Liver (tissue), 3 donors: ENCODE measurements at regions not wholly inside any gene's neighbourhood (a gene's known extent, or its start where the extent isn't known, plus 50 kb on each side); places are given as distances from the start of the nearest gene placed in this dataset.

Experiments used
- CTCF ChIP-seq: fragments of 150-350 bp; IDR thresholded peaks from 2 replicates; pipeline ENCODE4 v1.5.1; 2017; ENCODE audit warnings: improper control_type of control experiment, low read depth, low read length; ENCODE audit not compliant: missing input control
- EGR1 ChIP-seq, 2 donors: IDR thresholded peaks; 2 replicates each; pipeline ENCODE4 v1.6.1; 2016 to 2018; ENCODE audit warnings: antibody characterized with exemption in 2 of 2, low read depth in 2 of 2
- FOXA1 ChIP-seq: IDR thresholded peaks from 2 replicates; pipeline ENCODE4 v1.6.1; 2016; ENCODE audit warnings: antibody characterized with exemption
- GABPA ChIP-seq, 2 donors: IDR thresholded peaks in 1 of 2; conservative IDR thresholded peaks in 1 of 2; 2 replicates each; pipeline ENCODE4 v1.6.1; 2016; ENCODE audit warnings: antibody characterized with exemption in 2 of 2, mild to moderate bottlenecking in 1 of 2, moderate library complexity in 1 of 2
- MAX ChIP-seq: IDR thresholded peaks from 2 replicates; pipeline ENCODE4 v1.6.1; 2016; ENCODE audit warnings: antibody characterized with exemption
- RAD21 ChIP-seq, 2 donors: IDR thresholded peaks; 2 replicates each; pipeline ENCODE4 v1.6.1; 2016; ENCODE audit warnings: antibody characterized with exemption in 2 of 2, mild to moderate bottlenecking in 2 of 2
- REST ChIP-seq: IDR thresholded peaks from 2 replicates; pipeline ENCODE4 v1.6.1; 2016; ENCODE audit warnings: antibody characterized with exemption, mild to moderate bottlenecking
- RXRA ChIP-seq, 2 donors: IDR thresholded peaks; 2 replicates each; pipeline ENCODE4 v1.6.1; 2017 to 2018; ENCODE audit warnings: antibody characterized with exemption in 2 of 2, mild to moderate bottlenecking in 1 of 2
- SP1 ChIP-seq: IDR thresholded peaks from 2 replicates; pipeline ENCODE4 v1.6.1; 2018; ENCODE audit warnings: antibody characterized with exemption, mild to moderate bottlenecking
- YY1 ChIP-seq: IDR thresholded peaks from 2 replicates; pipeline ENCODE4 v1.6.1; 2016; ENCODE audit warnings: antibody characterized with exemption, mild to moderate bottlenecking
- TF ChIP-seq, protein P1 (sequence below): IDR thresholded peaks from 2 replicates; pipeline ENCODE4 v1.6.1; 2016; ENCODE audit warnings: antibody characterized with exemption
- TF ChIP-seq, protein P2 (sequence below): IDR thresholded peaks from 2 replicates; pipeline ENCODE4 v1.6.1; 2016; ENCODE audit warnings: antibody characterized with exemption
- donor health status: healthy.
- donor health status: healthy.

DNA sequence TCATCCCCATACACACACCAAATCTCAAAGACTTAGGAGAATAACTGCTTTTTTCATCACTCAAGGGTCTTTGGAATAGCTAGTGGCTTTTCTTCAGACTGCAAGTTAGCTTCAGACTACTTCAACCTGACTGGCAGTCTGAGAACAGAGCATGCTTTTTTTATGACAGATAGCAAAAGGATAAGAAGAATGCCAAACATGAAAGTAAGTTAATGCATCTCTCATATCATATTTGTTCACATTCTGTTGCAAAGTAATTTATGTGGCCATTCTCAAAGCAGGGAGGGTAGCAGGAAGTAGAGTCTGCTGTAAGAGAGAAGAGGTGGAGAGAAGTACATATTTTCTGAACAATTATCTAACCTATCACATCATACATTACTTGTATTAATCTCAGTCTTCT is 544.4 kb downstream of the ZPLD1 start:
- TF ChIP-seq CTCF, result no peak
- TF ChIP-seq EGR1 (IDR thresholded peaks at IDR 0.05; ENCODE audit: low read depth in 2 of 2), result no peak
- TF ChIP-seq REST, result no peak
- TF ChIP-seq RXRA (IDR thresholded peaks at IDR 0.05), result no peak
- TF ChIP-seq, protein P1, sequence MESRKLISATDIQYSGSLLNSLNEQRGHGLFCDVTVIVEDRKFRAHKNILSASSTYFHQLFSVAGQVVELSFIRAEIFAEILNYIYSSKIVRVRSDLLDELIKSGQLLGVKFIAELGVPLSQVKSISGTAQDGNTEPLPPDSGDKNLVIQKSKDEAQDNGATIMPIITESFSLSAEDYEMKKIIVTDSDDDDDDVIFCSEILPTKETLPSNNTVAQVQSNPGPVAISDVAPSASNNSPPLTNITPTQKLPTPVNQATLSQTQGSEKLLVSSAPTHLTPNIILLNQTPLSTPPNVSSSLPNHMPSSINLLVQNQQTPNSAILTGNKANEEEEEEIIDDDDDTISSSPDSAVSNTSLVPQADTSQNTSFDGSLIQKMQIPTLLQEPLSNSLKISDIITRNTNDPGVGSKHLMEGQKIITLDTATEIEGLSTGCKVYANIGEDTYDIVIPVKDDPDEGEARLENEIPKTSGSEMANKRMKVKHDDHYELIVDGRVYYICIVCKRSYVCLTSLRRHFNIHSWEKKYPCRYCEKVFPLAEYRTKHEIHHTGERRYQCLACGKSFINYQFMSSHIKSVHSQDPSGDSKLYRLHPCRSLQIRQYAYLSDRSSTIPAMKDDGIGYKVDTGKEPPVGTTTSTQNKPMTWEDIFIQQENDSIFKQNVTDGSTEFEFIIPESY, result no peak
- TF ChIP-seq SP1, result no peak
- TF ChIP-seq, protein P2, sequence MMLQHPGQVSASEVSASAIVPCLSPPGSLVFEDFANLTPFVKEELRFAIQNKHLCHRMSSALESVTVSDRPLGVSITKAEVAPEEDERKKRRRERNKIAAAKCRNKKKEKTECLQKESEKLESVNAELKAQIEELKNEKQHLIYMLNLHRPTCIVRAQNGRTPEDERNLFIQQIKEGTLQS, result no peak
- TF ChIP-seq MAX, result no peak
- TF ChIP-seq GABPA (IDR thresholded peaks at IDR 0.05 in 1 of 2, conservative IDR thresholded peaks at IDR 0.05 in 1 of 2), result no peak
- no peak for TF ChIP-seq RAD21 (IDR thresholded peaks at IDR 0.05)
- TF ChIP-seq YY1, result no peak
- TF ChIP-seq FOXA1, result no peak
